Psoas muscle (tissue), 7 donors: ENCODE measurements at regions not wholly inside any gene's neighbourhood (a gene's known extent, or its start where the extent isn't known, plus 50 kb on each side); places are given as distances from the start of the nearest gene placed in this dataset.

Experiments
- ATAC-seq, 4 donors: fragments of 200-7000 bp; cut with Tn5 transposase; one replicate each; pipeline ENCODE4 v1.9.1; 2020; ENCODE audit warnings: moderate library complexity in 3 of 4, mild to moderate bottlenecking in 2 of 4
- DNase-seq, 2 donors: peaks; one replicate each; pipeline ENCODE4 v3.0.0-alpha.2; 2020
- H3K27ac ChIP-seq: fragments of 200-600 bp; one replicate; pipeline ENCODE4 v1.8.0; 2022
- H3K27me3 ChIP-seq, 3 donors: fragments of 200-600 bp in 1 of 3; one replicate each; pipeline versions ENCODE4 v1.6.1 to v1.8.0; 2013 to 2022; ENCODE audit warnings: low read length in 2 of 3, mild to moderate bottlenecking in 2 of 3, moderate library complexity in 1 of 3; ENCODE audit not compliant: insufficient read depth in 3 of 3
- H3K36me3 ChIP-seq, 2 donors: fragments of 200-600 bp in 1 of 2; one replicate each; pipeline versions ENCODE4 v1.6.1 to v1.8.0; 2013 to 2022; ENCODE audit warnings: low read depth in 1 of 2, mild to moderate bottlenecking in 1 of 2, moderate library complexity in 1 of 2; ENCODE audit not compliant: insufficient read depth in 1 of 2
- H3K4me1 ChIP-seq: fragments of 200-600 bp; one replicate; pipeline ENCODE4 v1.8.0; 2022
- H3K4me3 ChIP-seq: fragments of 200-600 bp; one replicate; pipeline ENCODE4 v1.8.0; 2022; ENCODE audit warnings: mild to moderate bottlenecking
- H3K9me3 ChIP-seq: fragments of 200-600 bp; one replicate; pipeline ENCODE4 v1.8.0; 2022
- WGBS, 3 donors: extraction: QIAGEN DNeasy Blood & Tissue Kit; methylation state at CpG; one replicate each; pipeline versions ENCODE4 v1.1.6 to v1.1.7; 2013; 5-methylcytosine and 5-hydroxymethylcytosine counted together
- intact Hi-C, 2 donors: fragments of 100-400 bp; cut with DNase I; formaldehyde crosslinking; loops; one replicate each; pipeline versions ENCODE4 v1.11.0 to v1.14.2; 2022
- TF ChIP-seq, protein P1 (sequence below): fragments of 200-600 bp; IDR thresholded peaks from one replicate; pipeline ENCODE4 v1.8.0; 2022; ENCODE audit warnings: antibody characterized with exemption
- donor health status: healthy with polysubstance abuse.
- donor health status: DM: no; HTN: no; CAD: no; lungs with moderate emphysema.
- donor health status: Bipolar disorder and iron deficiency.
- donor health status: healthy.
- donor health status: DM: yes; HTN: yes; CAD: no.
- donor health status: DM: no; HTN: no; CAD: no.
- donor health status: DM: yes; HTN: yes; CAD: no.

DNA sequence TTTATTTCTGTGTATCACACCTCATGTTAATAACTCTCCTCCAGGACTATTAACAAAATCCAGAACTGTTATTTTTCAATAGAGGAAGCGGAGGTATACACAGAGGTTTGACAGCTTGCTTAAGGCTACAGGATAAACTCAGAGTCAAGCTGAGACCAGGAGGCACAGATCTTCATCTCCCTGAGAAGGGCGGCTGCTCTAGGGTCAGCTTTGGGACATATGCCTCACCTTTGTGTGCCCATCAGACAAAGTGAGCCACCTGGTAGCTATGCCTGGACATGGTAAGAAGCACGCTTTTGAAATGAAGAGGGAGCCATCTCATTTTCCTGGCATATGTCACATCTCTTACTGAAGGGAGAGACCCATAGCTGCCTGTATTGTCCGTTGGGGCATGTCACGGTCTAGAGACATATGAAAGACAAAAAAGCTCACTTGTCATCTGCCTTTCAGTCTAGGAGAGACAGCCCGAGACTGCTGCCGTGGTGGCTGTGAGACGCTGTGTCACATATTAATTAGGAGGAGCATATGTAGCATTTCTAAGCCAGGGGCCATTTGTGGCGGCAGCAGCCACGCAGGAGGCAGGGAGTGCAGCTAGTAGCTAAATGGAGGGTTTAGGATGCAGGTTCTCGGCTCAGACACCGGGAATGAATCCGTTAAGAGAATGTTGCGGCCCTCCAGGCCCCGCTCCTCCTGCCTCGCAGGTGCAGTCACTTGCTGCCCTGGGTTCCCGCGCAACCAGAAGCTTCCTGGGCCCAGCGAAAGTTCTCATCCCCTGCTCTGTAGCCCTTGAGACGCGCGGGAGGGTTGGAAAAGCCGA lies 161.3 kb upstream of the C1orf21 start:
- intact Hi-C loops: loop anchor here in 1 of 2 donors (2.0 kb wide), 1 partner anchor 147 kb away; no protein-coding TSS in a partner anchor
- Histone ChIP-seq H3K36me3 (no peaks in the 10 kb centered on the region), H3K4me3 (no peak overlapping the region), H3K27ac (no peak overlapping the region), H3K9me3 (no peaks in the 10 kb centered on the region), H3K27me3 (no peaks in the 10 kb centered on the region), H3K4me1 (no peaks in the 10 kb centered on the region)
- no peak for ATAC-seq
- 92% methylated on average over 23 of the region's 23 CpGs for WGBS, 3 donors
- no peak for DNase-seq
- TF ChIP-seq, protein P1, sequence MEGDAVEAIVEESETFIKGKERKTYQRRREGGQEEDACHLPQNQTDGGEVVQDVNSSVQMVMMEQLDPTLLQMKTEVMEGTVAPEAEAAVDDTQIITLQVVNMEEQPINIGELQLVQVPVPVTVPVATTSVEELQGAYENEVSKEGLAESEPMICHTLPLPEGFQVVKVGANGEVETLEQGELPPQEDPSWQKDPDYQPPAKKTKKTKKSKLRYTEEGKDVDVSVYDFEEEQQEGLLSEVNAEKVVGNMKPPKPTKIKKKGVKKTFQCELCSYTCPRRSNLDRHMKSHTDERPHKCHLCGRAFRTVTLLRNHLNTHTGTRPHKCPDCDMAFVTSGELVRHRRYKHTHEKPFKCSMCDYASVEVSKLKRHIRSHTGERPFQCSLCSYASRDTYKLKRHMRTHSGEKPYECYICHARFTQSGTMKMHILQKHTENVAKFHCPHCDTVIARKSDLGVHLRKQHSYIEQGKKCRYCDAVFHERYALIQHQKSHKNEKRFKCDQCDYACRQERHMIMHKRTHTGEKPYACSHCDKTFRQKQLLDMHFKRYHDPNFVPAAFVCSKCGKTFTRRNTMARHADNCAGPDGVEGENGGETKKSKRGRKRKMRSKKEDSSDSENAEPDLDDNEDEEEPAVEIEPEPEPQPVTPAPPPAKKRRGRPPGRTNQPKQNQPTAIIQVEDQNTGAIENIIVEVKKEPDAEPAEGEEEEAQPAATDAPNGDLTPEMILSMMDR: no peak

DNA sequence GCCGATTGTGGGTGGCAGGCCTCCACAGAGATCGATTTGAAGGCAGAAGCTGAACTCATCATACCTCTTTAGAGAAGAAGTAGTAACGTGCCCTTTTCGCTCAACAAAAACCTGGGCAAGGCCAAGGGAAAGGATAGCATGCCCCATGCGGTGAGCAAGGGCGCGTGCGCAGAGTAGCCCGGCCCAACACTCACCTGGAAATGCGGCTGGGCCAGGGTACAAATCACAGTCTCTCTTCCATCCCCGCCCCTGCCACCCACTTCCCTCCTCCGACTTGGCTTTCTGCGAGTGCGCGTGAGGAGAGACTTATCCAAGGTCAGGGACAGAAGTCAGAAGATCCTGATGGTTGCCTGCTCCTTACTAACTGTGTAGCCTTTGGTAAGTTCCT lies 160.7 kb upstream of the C1orf21 start:
- Histone ChIP-seq H3K4me3 (no peak overlapping the region), H3K36me3 (no peaks in the 10 kb centered on the region), H3K27me3 (no peaks in the 10 kb centered on the region), H3K9me3 (no peaks in the 10 kb centered on the region), H3K4me1 (no peaks in the 10 kb centered on the region), H3K27ac (no peak overlapping the region)
- WGBS, 3 donors: 92 to 96% (median 95%) methylated on average over 15 of the region's 15 CpGs
- TF ChIP-seq, protein P1: no peak
- no peak for DNase-seq
- ATAC-seq: no peak
- intact Hi-C loops: no loop called here

DNA sequence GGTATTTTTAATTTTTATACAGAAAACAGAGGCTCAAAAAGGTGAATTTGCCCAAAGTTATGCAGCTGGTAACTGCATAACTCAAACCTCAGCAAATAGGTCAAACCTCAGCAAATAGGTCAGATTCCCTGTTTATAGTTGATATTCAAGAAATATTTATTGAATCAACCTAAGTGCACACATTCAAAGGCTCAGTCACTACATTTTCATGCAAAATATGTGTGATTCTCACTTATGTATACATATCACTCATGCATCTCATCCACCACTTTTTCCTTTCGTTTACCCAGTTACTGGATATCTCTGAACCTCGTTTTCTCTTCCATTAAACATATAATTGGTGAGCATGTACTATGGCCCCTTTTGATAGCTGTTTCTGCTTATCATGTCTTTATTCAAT lies 158.3 kb upstream of the C1orf21 start:
- Histone ChIP-seq H3K9me3 (no peaks in the 10 kb centered on the region), H3K27me3 (no peaks in the 10 kb centered on the region), H3K4me1 (no peaks in the 10 kb centered on the region), H3K36me3 (no peaks in the 10 kb centered on the region), H3K27ac (no peak overlapping the region), H3K4me3 (no peak overlapping the region)
- intact Hi-C loops: no loop called here
- whole genome bisulfite sequencing, 3 donors: 89 to 97% (median 90%) methylated on average over 2 of the region's 2 CpGs
- TF ChIP-seq, protein P1: no peak
- no peak for DNase-seq
- no peak for ATAC-seq

DNA sequence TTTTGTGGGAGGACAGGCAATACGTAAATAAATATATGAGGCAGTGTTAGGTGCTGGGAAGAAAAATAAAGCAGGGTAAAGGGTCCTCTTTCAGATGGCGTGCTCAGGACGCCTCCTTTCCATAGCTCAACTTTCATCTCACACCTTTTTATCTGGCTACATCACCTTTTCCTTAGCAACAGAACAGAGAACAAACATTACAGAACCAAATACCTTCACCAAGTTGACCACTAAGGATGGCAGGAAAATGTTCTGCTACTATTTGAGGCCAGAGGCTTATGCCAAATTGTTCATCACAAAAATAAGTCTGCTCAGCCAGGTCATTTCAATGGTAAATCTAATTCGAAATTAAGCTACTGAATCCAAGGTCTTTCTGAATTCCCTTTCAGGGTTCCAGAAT lies 149.2 kb upstream of the C1orf21 start:
- H3K27ac ChIP-seq: no peak overlapping the region
- DNase-seq: no peak
- no peaks in the 10 kb centered on the region for H3K27me3 ChIP-seq

More for the DNA sequence above, 149.2 kb upstream of the C1orf21 start:
- Histone ChIP-seq H3K36me3 (no peaks in the 10 kb centered on the region), H3K4me3 (no peak overlapping the region), H3K4me1 (peaks cover 7% of the 10 kb centered on the region), H3K9me3 (no peaks in the 10 kb centered on the region)
- no peak for ATAC-seq
- intact Hi-C loops: no loop called here
- 27 to 52% (median 47%) methylated on average over 4 of the region's 4 CpGs for WGBS, 3 donors
- TF ChIP-seq, protein P1: no peak
